B cell (primary cell): ENCODE measurements at regions not wholly inside any gene's neighbourhood (a gene's known extent, or its start where the extent isn't known, plus 50 kb on each side); places are given as distances from the start of the nearest gene placed in this dataset.

Source experiments
- ATAC-seq: fragments of 200-7000 bp; cut with Tn5 transposase; one replicate; pipeline ENCODE4 v1.10.0; 2021; ENCODE audit warnings: low read depth, mild to moderate bottlenecking, moderate number of reproducible peaks, moderate library complexity
- CTCF ChIA-PET: fragments of 350-600 bp; sonication (Branson Sonifier 250); formaldehyde crosslinking; loops from one replicate; lab custom pipeline; 2021; ENCODE audit warnings: antibody characterized with exemption, inconsistent platforms; lab: Charles Lee
- POLR2A ChIA-PET: fragments of 350-600 bp; sonication (Branson Sonifier 250); formaldehyde crosslinking; loops from one replicate; lab custom pipeline; 2021; ENCODE audit warnings: antibody characterized with exemption; lab: Charles Lee
- DNase-seq: peaks from one replicate; pipeline ENCODE4 v3.0.0; 2013
- H2AFZ ChIP-seq: 2 replicates; pipeline ENCODE4 v1.6.1; 2012; ENCODE audit warnings: mild to moderate bottlenecking, low read depth, low read length; ENCODE audit not compliant: insufficient read depth, poor library complexity, severe bottlenecking
- H3K27ac ChIP-seq, 2 donors: 1 replicate in 1 of 2; 2 replicates in 1 of 2; pipeline ENCODE4 v1.5.1; 2012 to 2013; ENCODE audit warnings: low read length in 2 of 2, mild to moderate bottlenecking in 2 of 2, moderate library complexity in 1 of 2
- H3K27me3 ChIP-seq, 4 experiments: fragments of 200-600 bp in 1 of 4; sonication (generic) in 1 of 4; replicated peaks in 1 of 4; 1 replicate in 2 of 4; 2 replicates in 2 of 4; pipeline versions ENCODE4 v1.6.1 to v1.7.0; 2013 to 2016; ENCODE audit warnings: low read length in 3 of 4, mild to moderate bottlenecking in 2 of 4, mixed read lengths in 1 of 4, moderate library complexity in 1 of 4; ENCODE audit not compliant: insufficient read depth in 4 of 4, control insufficient read depth in 3 of 4; ENCODE audit errors: control extremely low read depth in 1 of 4
- H3K36me3 ChIP-seq, 2 experiments: replicated peaks in 1 of 2; 1 replicate in 1 of 2; 2 replicates in 1 of 2; pipeline versions ENCODE4 v1.6.1 to v1.7.1; 2013; ENCODE audit warnings: low read length in 1 of 2; ENCODE audit not compliant: insufficient read depth in 2 of 2, control insufficient read depth in 1 of 2; ENCODE audit errors: control extremely low read depth in 1 of 2, extremely low read depth in 1 of 2
- H3K4me1 ChIP-seq, 2 donors: fragments of 200-600 bp in 1 of 2; sonication (generic) in 1 of 2; 1 replicate in 1 of 2; 2 replicates in 1 of 2; pipeline versions ENCODE4 v1.5.1 to v1.6.1; 2013 to 2017; ENCODE audit warnings: low read length in 2 of 2; ENCODE audit not compliant: control insufficient read depth in 2 of 2, insufficient read depth in 2 of 2
- H3K4me2 ChIP-seq: replicated peaks from 2 replicates; pipeline ENCODE3; 2012; ENCODE audit warnings: mild to moderate bottlenecking, low read depth, low read length; ENCODE audit not compliant: poor library complexity, severe bottlenecking
- H3K4me3 ChIP-seq, 5 experiments: fragments of 200-600 bp in 1 of 5; sonication (generic) in 1 of 5; 1 replicate in 3 of 5; 2 replicates in 2 of 5; pipeline versions ENCODE4 v1.5.1 to v1.7.0; 2011 to 2016; ENCODE audit warnings: low read length in 4 of 5, mild to moderate bottlenecking in 4 of 5, low read depth in 2 of 5, control low read depth in 1 of 5, moderate library complexity in 1 of 5; ENCODE audit not compliant: insufficient read depth in 1 of 5; ENCODE audit errors: control extremely low read depth in 1 of 5, extremely low read depth in 1 of 5
- H3K79me2 ChIP-seq: fragments of 200-600 bp; sonication (generic); one replicate; pipeline ENCODE4 v1.6.0; 2016; ENCODE audit warnings: low read length; ENCODE audit not compliant: control insufficient read depth, insufficient read depth
- H3K9ac ChIP-seq: fragments of 200-600 bp; sonication (generic); 2 replicates; pipeline ENCODE4 v1.6.1; 2017; ENCODE audit warnings: mild to moderate bottlenecking, low read length, moderate library complexity
- H3K9me3 ChIP-seq, 3 donors: one replicate each; pipeline versions ENCODE4 v1.6.1 to v1.7.1; 2013; ENCODE audit warnings: low read length in 2 of 3; ENCODE audit not compliant: control insufficient read depth in 2 of 3, insufficient read depth in 1 of 3; ENCODE audit errors: control extremely low read depth in 1 of 3
- H4K20me1 ChIP-seq: 2 replicates; pipeline ENCODE4 v1.6.0; 2012; ENCODE audit warnings: mild to moderate bottlenecking, low read length; ENCODE audit not compliant: insufficient read depth, control insufficient read depth, poor library complexity, severe bottlenecking
- H3K27ac Mint-ChIP-seq: one replicate; pipeline ENCODE4 v1.8.0; 2021; ENCODE audit warnings: mixed read lengths
- H3K27me3 Mint-ChIP-seq: one replicate; pipeline ENCODE4 v1.8.0; 2021; ENCODE audit warnings: mixed read lengths
- H3K4me1 Mint-ChIP-seq: one replicate; pipeline ENCODE4 v1.8.0; 2021; ENCODE audit warnings: mixed read lengths
- H3K4me3 Mint-ChIP-seq: one replicate; pipeline ENCODE4 v1.8.0; 2021; ENCODE audit warnings: mixed read lengths
- H3K9me3 Mint-ChIP-seq: one replicate; pipeline ENCODE4 v1.8.0; 2022; ENCODE audit warnings: mixed read lengths; ENCODE audit not compliant: insufficient read depth
- CTCF ChIP-seq: fragments of 200-600 bp; IDR thresholded peaks from one replicate; pipeline ENCODE4 v1.8.0; 2022; ENCODE audit warnings: antibody characterized with exemption, mild to moderate bottlenecking
- EZH2 ChIP-seq: IDR thresholded peaks from 2 replicates; pipeline ENCODE4 v1.6.1; 2012; ENCODE audit warnings: borderline replicate concordance, low read depth, mild to moderate bottlenecking, moderate library complexity, low read length; ENCODE audit not compliant: insufficient read depth, poor library complexity, severe bottlenecking
- WGBS: methylation state at CpG from one replicate; pipeline ENCODE4 v1.1.5; 2013; ENCODE audit warnings: missing lambda C conversion rate; ENCODE audit not compliant: insufficient coverage; 5-methylcytosine and 5-hydroxymethylcytosine counted together
- intact Hi-C: fragments of 100-400 bp; cut with micrococcal nuclease; formaldehyde crosslinking; loops from one replicate; pipeline ENCODE4 v1.10.0; 2022

DNA sequence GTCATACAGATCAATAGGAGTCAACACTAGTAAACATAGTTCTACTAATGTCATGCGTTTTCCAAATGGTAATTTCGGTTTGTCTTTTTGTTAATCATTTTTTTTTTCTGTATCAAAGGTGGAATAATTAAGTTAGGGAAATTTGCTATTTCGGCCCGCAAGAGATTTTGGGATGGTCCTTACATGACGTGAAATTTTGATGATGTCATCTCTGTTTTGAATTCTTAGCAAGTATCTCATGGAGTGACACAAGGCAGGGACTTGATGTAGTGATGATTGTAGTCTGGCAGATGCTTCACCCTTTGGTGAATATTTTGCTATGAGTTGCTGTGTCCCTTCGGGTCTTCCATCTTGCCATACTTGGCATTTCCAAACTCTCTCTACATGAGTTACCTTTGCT is 608.0 kb downstream of the BCKDHB start:
- no peaks in the 10 kb centered on the region for H3K4me1 Mint-ChIP-seq
- H3K9me3 ChIP-seq: no peaks in the 10 kb centered on the region
- no peaks in the 10 kb centered on the region for H3K27me3 Mint-ChIP-seq
- no peaks in the 10 kb centered on the region for H3K4me1 ChIP-seq
- H3K4me3 Mint-ChIP-seq: no peak overlapping the region
- DNase-seq: no peak
- H3K27me3 ChIP-seq: no peaks in the 10 kb centered on the region
- H2AFZ ChIP-seq: no peak overlapping the region
- intact Hi-C loops: no loop called here
- no peaks in the 10 kb centered on the region for H4K20me1 ChIP-seq
- TF ChIP-seq CTCF: no peak
- no peak overlapping the region for H3K4me3 ChIP-seq
- WGBS: 98% methylated on average over 4 of the region's 6 CpGs
- H3K27ac ChIP-seq: no peak overlapping the region
- H3K27ac Mint-ChIP-seq: no peak overlapping the region
- H3K79me2 ChIP-seq: no peaks in the 10 kb centered on the region
- no peak for ATAC-seq
- H3K9ac ChIP-seq: no peak overlapping the region
- no peaks in the 10 kb centered on the region for H3K36me3 ChIP-seq
- CTCF ChIA-PET: no interaction called here
- no peak overlapping the region for H3K4me2 ChIP-seq
- peaks cover 2% of the 10 kb centered on the region for H3K9me3 Mint-ChIP-seq
- POLR2A ChIA-PET: no interaction called here

GRCh38 chr6:80698459-80698858 is 592.0 kb downstream of the BCKDHB start:
- CTCF ChIA-PET: no interaction called here
- peaks cover 11% of the 10 kb centered on the region for H3K9me3 Mint-ChIP-seq

More at GRCh38 chr6:80698459-80698858, 592.0 kb downstream of the BCKDHB start:
- POLR2A ChIA-PET: no interaction called here
- no peak overlapping the region for H3K4me3 Mint-ChIP-seq
- no peak overlapping the region for H3K27ac ChIP-seq
- no peak overlapping the region for H3K4me3 ChIP-seq
- DNase-seq: no peak
- H3K4me2 ChIP-seq: no peak overlapping the region
- no peak overlapping the region for H3K9ac ChIP-seq
- TF ChIP-seq EZH2 (no peak), CTCF (no peak)
- intact Hi-C loops: no loop called here
- no peaks in the 10 kb centered on the region for H3K4me1 ChIP-seq
- no CpG with 5 or more reads among the region's 3 CpGs for WGBS
- H3K36me3 ChIP-seq: no peaks in the 10 kb centered on the region
- no peaks in the 10 kb centered on the region for H3K79me2 ChIP-seq
- H3K27ac Mint-ChIP-seq: no peak overlapping the region
- no peaks in the 10 kb centered on the region for H3K27me3 ChIP-seq
- H3K27me3 Mint-ChIP-seq: no peaks in the 10 kb centered on the region
- H3K4me1 Mint-ChIP-seq: no peaks in the 10 kb centered on the region
- H3K9me3 ChIP-seq: peaks cover 0 to 8% (median 0%) of the 10 kb centered on the region in 3 donors
- H4K20me1 ChIP-seq: no peaks in the 10 kb centered on the region
- H2AFZ ChIP-seq: no peak overlapping the region
- ATAC-seq: no peak
